HG03439 (cell line): ENCODE measurements at regions not wholly inside any gene's neighbourhood (a gene's known extent, or its start where the extent isn't known, plus 50 kb on each side); places are given as distances from the start of the nearest gene placed in this dataset.

Experiments used
- ATAC-seq: cut with Tn5 transposase; IDR thresholded peaks from one replicate; pipeline ENCODE4 v1.9.1; 2021; ENCODE audit warnings: mild to moderate bottlenecking, moderate library complexity; ENCODE audit not compliant: unreplicated experiment

DNA sequence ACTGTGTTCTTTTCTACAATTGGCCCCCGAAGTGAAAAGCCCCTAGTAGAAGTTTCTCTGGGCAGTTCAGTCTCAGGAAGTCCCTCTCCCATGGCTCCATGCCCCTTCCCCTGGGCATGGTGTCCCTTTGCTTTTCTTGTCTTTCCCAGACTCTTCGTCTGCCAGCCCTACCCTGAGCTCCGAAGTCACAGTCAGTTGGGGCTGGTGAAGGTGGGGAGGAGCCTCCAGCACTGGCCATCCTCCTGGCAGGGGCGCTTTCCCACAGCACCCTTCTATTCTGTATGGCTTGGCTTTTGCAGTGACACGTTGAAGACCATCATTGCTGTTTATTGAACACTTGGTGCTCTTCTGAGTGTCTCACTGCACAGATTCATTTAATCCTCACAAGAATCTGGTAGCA, 195.1 kb upstream of the CADM1 start:
- no peak for ATAC-seq

DNA sequence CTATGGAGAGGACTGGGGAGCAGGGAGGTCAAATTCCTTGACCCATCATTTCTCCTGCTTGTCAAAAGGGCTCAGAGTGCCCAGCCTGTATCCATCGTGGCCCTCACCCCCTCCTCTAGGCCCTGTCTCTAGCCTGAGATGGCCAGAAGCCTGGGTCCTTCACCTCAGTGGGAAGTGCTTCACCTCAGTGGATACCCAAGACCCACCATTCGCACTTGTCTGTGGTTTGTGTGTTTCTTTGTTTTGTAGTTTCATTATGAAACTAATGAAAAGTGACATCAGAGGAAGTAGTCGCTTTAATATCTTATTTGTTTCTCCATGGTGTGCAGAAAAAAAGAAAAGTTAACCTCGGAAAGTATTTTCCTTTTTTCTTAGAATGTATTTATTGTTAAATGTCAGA, 194.0 kb upstream of the CADM1 start:
- ATAC-seq: no peak

DNA sequence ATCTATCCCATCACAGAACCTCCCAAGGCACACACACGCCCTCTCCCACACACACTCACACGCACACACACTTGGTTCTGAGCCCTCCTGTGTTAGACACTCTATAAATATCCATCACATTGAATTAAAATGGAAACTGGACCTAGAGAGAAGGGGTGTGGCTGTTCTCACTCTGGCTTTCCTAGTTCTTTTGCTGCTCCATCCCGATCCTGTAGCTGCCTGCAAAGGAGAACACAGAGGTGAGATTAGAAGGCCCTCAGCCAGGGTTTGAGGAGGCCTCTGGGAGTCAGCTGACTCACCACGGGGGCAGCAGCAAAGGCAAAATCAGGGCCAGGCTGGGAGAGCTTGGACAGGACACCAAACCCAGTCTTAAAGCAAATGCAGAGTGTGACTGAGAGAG, 192.3 kb upstream of the CADM1 start:
- ATAC-seq: no peak

DNA sequence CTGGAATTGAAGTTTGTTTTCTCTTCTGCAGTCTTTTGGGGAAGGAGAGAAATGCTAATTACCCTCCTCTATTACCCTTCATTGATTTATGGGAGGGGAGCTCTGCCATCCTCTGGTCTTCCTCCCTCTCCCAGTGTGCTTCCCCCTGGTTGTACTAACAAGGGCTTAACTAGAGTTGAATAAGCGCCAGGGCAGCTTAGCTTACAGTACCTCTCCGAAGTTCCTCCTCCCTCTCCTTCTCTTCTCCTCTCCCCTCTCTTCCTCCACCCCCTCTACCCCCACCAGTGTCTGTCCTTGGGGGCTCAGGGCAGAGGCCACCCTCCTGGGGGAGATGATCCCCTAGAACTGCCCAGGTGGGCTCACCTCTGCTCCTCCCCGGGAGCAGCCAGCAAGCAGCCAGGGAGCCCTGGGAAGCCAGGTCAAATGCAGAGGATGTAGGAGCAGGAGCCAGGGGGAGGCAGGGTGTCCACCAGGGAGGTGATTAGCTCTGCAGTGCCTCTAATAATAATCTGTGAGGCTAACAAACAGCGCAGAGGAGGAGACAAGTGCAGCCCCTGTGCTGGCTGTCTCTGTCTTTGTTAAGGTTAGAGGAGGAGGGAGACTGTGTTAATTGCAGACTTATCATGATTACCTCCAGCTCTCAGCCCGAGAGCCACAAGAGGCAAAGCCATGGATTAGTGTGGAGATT, 191.6 kb upstream of the CADM1 start:
- ATAC-seq: no peak

DNA sequence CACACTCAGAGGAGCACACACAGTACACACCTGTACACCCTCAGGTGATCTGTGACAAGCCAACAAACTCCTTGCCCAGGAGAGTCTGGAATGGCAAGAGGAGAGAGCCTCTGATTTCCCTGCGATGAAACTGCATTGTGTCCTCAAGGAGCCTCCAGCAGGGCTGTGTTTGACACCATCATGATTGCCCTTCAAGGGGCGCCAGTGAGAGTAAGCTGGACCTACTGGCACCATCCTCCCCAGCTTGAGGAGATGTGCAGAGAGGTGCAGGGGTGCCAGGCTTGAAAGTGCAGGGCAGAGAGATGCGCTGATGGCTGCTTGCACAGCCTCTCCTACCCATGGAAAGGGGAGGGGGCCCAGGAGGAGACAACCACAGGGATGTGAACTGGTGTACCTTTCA, 188.8 kb upstream of the CADM1 start:
- ATAC-seq: no peak

DNA sequence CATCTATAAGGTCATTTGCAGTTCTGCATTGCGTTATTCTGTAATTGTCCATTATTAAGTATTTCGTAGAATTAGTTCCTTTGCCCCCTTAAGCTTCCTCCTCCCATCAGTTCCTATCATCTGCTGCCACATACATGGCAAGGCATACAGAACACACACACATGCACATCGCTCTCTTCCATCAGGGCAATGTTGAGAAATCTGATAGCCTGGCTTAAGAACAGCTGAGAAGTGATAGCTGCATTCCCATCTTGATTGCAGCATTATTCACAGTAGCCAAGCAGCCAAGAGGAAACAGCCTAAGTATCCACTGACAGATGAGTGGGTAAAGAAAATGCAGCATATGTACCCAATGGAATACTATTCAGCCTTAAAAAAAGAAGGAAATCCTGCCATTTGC, 186.8 kb upstream of the CADM1 start:
- ATAC-seq: no peak

DNA sequence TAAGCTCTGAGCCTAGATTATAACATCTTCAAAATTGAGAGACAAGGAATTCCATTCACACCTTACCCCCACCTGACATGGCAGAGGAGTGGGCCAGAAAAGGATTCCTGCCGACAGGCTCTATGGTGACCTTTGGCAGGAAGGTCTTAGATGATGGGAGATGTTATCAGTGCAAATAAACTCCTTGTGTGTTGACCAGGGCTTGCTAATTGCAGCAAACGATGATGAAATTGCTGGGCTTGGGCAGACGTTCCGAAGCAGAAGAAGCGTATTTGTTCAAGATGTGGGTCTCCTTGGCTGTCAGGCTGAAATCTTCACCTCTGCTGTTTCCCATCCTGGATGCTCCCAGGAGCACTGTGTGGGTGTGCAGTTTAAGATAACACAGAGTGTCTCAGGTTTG, 183.7 kb upstream of the CADM1 start:
- no peak for ATAC-seq

DNA sequence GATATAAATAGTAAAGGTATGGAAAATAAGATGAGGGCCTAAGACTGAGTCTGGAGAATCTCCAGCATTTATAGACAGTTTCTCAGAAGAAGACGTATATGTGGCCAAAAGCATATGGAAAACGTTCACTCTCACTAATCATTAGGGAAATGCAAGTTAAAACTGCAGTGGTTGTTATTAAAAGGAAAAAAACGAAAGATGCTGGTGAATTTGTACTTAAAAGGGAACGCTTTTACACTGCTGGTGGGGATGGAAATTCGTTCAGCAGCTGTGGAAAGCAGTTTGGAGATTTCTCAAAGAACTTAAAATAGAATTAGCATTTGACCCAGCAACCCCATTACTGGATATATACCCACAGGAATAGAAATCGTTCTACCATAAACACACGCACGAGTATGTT, 180.5 kb upstream of the CADM1 start:
- no peak for ATAC-seq

DNA sequence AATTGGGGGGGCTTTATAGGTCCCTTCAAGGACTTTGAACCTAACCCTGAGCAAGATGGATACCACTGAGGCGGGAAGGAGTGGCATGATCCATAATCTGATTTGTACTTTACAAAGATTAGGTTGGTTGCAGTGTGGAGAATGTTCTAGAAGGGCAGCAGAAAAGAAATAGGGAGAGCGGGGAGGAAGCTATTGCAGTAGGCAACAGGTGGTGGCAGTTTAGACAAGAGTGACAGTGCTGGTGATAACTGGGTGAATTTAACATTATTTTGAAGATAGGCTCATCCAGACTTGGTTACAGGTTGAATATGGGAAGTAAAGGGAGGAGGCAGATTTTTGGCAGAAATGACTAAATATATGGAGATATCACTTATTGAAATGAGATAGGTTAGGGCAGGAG, 179.9 kb upstream of the CADM1 start:
- no peak for ATAC-seq

DNA sequence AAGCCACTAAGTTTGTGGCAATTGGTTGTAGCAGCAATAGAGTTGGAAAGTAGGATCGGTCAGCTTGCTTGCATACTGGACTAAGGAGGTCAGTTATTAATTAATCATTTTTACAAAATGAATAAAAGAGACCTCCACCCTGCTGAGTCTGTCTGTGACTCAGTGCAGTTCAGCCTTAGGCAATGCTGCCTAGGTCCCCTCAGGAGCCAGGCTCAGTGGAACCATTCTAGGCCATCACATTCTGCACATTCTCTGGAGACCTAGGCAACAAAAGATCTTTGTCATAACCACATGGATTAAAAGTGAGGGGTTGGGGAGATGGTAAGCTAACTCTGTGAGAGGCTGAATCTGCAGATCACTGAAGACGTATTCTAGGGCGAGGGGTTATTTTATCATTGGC, 178.7 kb upstream of the CADM1 start:
- ATAC-seq: no peak

DNA sequence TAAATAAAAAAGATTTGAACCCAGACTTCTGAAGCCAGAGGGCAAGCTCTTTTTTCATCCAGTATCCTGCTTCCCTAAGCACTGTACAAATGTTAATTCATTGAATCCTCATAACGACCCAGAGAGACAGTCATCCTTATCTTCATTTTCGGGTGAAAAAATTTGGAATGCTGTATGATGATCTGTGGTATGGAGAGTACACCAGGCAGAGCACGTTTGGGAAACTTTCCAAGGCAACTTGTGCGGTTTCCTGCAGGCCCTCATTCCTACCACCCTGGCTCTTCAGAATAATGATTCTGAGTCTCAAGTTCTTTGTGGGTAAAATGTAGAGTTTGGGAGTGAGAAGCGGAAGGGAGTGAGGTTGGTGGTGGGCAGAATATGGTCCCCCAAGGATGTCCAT, 177.9 kb upstream of the CADM1 start:
- ATAC-seq: no peak

DNA sequence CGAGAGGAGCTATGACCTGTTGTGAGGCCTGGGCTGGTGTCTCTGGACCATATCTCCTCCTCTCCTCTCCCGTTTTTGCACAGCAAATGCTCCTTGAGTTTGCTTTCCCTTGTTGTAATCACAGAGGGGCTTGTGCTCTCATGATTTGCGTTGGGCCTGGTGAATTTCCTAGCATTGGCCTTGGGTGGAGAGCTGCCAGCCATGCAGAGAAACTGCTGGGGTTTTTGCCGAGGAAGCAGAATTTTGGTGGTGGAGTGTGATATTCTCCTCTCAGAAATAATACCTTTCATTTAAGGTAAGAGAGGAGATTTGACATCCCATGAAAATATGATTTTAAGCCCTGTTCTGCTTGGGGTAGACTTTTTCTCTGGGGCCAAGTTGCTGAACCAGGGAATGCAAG, 175.7 kb upstream of the CADM1 start:
- ATAC-seq: no peak

DNA sequence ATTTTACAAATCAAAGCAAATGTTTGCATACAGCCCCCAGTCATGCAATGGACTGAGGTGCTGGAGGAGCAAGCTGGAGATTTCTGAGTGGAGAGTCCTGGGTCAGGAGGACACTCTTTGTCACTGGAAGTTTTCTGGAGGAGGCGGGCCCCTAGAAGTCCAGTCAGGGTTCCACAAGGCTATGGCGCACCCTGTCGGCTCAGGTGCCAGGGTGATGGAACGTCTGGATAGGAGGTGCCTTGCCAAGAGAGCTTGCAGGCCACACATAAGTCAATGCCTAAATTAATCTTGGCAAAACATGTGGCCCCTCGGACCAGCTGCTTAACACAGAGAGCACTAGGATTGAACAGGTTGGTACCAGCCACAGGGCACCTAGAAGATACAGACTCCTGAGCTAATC, 174.7 kb upstream of the CADM1 start:
- no peak for ATAC-seq

DNA sequence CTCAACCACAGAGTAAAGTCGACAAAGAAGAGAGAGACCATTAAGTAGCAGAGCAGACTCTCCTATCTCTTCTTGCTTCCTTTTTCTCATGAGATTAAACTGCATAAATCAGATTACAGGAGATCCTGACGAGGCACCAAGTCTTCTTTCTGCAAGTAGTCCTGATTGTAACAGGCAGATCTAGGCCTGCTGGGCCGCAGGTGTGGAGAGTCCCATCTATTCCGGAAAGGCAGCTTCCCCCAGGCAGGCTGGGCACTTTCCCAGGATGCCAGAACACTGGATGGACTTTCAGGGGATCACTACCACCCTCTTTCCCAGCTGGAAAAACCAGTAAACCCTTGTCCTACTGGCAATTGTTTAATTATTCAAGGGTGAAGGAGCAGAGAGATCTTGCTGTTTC, 173.0 kb upstream of the CADM1 start:
- no peak for ATAC-seq

DNA sequence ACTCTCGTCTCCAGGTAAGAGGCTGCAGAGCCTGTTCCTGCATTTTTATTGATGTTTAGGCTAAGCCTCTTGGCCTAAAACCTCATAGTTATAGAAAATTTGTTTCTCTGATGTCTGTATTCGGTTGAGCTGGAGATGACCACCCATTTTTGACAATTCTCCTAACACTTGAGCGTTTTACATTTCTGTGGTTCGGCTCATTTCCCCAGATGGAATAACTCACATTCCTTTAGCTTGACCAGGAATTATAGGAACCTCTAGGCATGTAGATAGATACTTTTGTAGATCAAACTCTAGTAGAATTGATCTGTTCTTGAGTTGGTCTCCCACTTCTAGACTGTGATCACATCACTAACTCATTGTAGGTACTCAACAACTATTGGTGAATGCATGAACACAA, 172.6 kb upstream of the CADM1 start:
- no peak for ATAC-seq

DNA sequence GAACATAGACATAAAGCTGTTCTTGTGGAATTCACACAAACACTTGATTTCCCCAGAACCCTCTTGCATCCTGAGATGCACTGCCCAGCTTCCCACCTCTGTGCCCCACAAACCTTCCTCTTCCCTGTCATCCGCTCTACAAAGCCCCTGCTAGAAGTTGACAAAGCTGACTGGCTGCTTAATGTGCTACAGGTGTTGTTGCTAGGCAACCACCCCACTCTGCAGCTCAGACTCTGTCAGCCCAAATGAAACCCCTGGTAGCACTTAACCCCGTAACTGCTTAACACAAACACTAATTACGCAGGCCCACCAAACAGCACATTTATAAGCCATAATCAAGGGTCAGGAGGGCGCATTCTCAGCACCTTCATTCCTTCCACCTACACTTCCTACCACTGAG, 172.0 kb upstream of the CADM1 start:
- ATAC-seq: no peak

DNA sequence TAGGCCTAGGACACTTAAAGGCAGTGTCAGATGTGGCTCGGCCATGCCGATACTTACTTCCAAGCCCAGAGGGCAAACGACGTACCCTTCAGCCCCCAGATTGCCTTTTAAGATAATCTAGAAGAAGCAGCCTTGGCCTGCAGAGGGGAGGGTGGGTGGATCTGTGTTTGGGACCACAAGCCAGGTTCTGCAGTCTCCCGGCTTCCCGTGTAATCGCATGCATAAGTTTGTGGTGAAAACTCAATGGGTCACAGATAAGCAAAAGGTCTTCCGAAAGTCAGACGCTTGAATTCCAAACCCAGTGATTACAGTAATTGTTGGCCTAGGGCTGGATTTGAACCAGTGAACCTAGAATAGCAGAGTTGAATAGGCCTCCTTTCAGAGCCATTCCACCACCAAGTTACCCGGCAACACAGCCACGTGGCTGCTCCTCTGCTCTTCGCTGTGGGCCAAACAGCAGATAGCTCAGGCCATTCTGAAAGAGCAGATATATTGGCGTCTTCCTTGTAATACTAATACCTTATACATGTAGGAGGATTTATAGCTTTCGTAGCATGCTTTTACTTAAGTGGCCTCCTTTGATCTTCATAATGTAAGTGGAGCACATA, 170.8 kb upstream of the CADM1 start:
- ATAC-seq: no peak

DNA sequence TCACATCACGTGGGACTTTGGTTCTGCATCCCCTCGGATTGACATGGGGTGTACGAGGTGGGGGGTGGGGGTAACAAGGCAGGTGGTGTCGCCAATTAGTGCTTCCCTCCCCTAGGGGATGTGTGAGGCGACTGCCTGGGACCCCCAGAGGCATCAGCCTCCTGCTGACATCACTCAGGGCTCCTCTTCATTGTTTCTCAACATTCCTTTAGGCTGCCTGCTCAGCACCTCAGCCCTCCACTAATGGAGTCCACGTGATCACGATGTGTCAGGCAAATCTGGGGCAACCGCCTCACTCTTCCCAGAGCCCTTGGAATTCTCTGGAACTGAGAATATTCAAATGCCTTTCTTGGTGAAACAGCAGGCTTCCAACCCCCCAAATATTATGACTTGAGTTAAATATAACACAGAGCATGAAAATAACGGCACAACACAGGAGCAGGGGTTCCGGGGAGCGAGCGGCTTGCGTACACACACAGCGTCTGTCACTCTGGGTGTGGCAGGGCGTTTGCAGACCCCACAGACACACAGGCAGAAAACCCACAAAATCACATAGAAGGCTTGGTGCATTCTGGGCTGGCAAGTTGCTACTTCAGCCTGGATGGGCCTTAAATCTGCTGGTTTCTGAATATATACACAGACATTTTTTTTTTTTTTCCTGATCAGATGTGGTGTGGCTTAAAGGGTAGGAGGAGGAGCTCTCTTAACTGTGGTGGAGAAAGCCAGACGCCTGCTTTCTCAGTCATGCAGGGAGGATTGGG, 170.1 kb upstream of the CADM1 start:
- no peak for ATAC-seq

DNA sequence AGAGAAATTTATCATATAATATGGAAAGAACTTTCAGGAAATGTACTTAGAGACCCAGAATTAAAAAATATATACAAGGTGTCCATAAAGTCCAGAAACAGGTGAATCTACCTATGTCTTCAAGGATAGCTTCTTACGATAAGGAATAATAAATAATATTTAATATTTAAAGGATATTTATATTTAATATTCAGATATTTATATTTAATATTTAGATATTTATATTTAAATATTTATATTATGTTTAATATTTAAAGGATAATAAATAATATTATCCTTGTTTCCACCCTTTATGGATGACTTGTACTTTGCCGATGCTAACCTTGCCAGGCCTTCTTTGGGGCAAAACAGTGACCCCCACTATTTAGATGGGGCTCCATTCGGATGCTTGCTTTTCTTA, 169.5 kb upstream of the CADM1 start:
- no peak for ATAC-seq

DNA sequence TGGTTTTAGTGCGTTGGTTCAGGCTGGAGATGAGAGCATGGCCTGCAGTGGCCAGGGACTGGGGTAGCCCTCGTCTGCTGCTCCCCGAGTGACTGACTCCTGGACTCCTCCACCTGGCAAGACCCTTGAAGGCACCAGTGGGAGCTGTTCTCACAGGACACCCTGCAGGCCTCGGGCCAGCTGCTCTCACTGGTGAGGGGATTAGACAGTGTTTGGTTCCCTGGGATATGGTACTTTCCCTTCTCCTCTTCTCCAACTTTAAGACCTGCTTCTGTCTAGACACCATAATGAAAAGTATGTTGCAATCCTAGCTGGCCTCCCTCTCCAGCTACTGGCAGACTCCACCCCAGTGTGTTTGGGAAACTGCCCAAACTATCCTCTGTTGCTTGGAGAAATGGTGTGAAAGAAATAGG, 168.8 kb upstream of the CADM1 start:
- ATAC-seq: no peak

DNA sequence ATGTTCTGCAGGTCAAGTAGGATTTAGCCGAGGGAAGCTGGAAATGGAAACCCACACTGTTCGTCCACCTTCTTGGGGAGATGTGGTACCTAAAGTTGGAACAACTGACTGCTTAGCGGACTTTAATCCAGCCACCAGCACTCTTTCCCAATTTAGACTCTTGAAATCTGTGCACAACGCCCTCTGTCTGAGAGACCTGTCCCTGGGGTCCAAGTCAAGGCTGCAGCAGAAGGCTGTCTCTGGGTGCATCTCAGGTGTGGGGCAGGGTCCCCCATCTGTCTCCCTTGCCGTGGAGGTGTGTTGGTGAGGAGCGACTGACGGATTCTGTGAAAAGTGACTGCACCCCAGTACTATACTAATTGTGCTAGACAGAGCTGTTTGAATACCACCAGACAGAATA, 168.2 kb upstream of the CADM1 start:
- ATAC-seq: no peak

DNA sequence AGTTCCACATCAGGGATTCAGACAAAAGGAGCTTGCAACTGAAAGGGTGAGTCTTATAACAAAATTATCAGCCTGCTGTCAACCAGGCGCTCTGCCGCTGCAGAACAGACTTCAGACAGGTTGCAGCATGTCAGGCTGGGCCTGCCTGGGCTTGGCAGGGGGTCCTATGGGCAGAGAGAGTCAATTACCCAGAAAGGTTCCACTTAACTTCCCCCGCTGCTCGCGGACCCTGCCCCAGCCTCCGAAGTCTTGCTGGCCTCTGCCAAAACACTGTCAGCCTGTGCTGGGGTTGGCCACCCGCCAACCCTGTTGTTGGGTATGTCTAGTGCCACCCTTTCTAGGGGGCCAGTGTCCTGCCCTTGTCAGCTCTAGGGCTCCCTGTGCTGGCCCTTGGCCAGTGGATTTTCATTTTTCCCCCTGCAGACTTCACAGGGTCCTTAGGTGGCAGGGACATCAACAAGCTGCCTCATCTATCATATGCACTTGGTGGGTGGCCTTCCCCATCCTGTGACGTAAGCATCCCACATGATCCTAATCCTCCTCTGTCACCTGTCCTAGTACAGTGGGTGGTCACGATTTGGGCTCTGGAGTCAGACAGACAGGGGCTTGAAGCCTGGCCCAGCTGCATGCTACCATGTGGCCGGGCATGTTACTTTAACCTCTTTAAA, 166.5 kb upstream of the CADM1 start:
- ATAC-seq: no peak
